Upper lobe of left lung (tissue), 6 donors: ENCODE measurements at regions not wholly inside any gene's neighbourhood (a gene's known extent, or its start where the extent isn't known, plus 50 kb on each side); places are given as distances from the start of the nearest gene placed in this dataset.

ENCODE experiments used
- ATAC-seq, 2 donors: fragments of 200-7000 bp; cut with Tn5 transposase; one replicate each; pipeline ENCODE4 v1.9.1; 2022; ENCODE audit warnings: mild to moderate bottlenecking in 2 of 2, moderate library complexity in 2 of 2; ENCODE audit not compliant: low FRiP score in 2 of 2
- DNase-seq, 2 donors: peaks; one replicate each; pipeline ENCODE4 v3.0.0-alpha.2; 2019 to 2020
- H3K27ac ChIP-seq, 4 donors: fragments of 200-600 bp; sonication (generic); one replicate each; pipeline ENCODE4 v1.5.1; 2016 to 2019
- H3K27me3 ChIP-seq, 4 donors: fragments of 200-600 bp; sonication (generic); one replicate each; pipeline ENCODE4 v1.5.1; 2017 to 2019
- H3K36me3 ChIP-seq, 4 donors: fragments of 200-600 bp; sonication (generic); one replicate each; pipeline ENCODE4 v1.5.1; 2016 to 2019
- H3K4me1 ChIP-seq, 4 donors: fragments of 200-600 bp; sonication (generic); one replicate each; pipeline ENCODE4 v1.5.1; 2018 to 2019
- H3K4me3 ChIP-seq, 4 donors: fragments of 200-600 bp; sonication (generic); one replicate each; pipeline ENCODE4 v1.5.1; 2017 to 2019; ENCODE audit warnings: mild to moderate bottlenecking in 2 of 4, moderate library complexity in 1 of 4
- H3K9me3 ChIP-seq, 4 donors: fragments of 200-600 bp; sonication (generic); one replicate each; pipeline ENCODE4 v1.5.1; 2018 to 2019
- EP300 ChIP-seq, 4 donors: sonication (generic); formaldehyde crosslinking; IDR thresholded peaks; one replicate each; pipeline ENCODE4 v1.5.1; 2017; ENCODE audit warnings: antibody characterized with exemption in 4 of 4, control low read depth in 2 of 4
- POLR2A ChIP-seq, 4 donors: fragments of 450-650 bp; IDR thresholded peaks; one replicate each; pipeline ENCODE4 v1.5.1; 2016 to 2017; ENCODE audit warnings: antibody characterized with exemption in 4 of 4, mild to moderate bottlenecking in 2 of 4
- POLR2AphosphoS5 ChIP-seq, 2 donors: sonication (generic); formaldehyde crosslinking; IDR thresholded peaks; one replicate each; pipeline ENCODE4 v1.5.1; 2017; ENCODE audit warnings: antibody characterized with exemption in 2 of 2
- WGBS, 2 donors: methylation state at CpG; one replicate each; pipeline ENCODE4 v1.1.5; 2017 to 2018; 5-methylcytosine and 5-hydroxymethylcytosine counted together
- TF ChIP-seq, protein P1 (sequence below), 6 experiments: fragments of 450-650 bp in 4 of 6; fragments of 200-600 bp in 2 of 6; sonication (generic) in 2 of 6; IDR thresholded peaks; one replicate each; pipeline ENCODE4 v1.5.1; 2016 to 2019; ENCODE audit warnings: antibody characterized with exemption in 6 of 6
- donor health status: DM: no; HTN: no; CAD: no; lungs with moderate emphysema.
- donor health status: DM: no; HTN: yes; CAD: no; lungs with severe emphysema.

DNA sequence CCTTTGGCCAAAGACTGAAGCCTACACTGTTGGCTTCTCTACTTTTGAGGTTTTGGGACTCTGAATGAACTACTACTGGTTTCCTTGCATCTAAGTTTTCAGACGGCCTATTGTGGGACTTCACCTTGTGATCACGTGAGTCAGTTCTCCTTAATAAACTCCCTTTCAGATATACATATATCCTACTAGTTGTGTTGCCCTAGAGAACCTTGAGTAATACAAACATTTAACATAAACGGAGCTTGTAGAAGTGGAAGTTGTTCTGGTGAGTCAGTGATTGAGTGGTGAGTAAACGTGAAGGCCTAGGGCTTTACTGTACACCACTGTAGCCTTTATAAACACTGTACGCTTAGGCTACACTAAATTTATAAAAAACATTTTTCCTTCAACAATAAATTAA is 107.2 kb upstream of the CDH2 start:
- WGBS, 2 donors = 56 to 61% methylated on average over 5 of the region's 5 CpGs
- Histone ChIP-seq H3K4me1 (no peaks in the 10 kb centered on the region), H3K27ac (no peak overlapping the region), H3K9me3 (no peaks in the 10 kb centered on the region), H3K4me3 (no peak overlapping the region), H3K36me3 (no peaks in the 10 kb centered on the region), H3K27me3 (no peaks in the 10 kb centered on the region)
- ATAC-seq (no peak), DNase-seq (no peak)
- TF ChIP-seq, protein P1, sequence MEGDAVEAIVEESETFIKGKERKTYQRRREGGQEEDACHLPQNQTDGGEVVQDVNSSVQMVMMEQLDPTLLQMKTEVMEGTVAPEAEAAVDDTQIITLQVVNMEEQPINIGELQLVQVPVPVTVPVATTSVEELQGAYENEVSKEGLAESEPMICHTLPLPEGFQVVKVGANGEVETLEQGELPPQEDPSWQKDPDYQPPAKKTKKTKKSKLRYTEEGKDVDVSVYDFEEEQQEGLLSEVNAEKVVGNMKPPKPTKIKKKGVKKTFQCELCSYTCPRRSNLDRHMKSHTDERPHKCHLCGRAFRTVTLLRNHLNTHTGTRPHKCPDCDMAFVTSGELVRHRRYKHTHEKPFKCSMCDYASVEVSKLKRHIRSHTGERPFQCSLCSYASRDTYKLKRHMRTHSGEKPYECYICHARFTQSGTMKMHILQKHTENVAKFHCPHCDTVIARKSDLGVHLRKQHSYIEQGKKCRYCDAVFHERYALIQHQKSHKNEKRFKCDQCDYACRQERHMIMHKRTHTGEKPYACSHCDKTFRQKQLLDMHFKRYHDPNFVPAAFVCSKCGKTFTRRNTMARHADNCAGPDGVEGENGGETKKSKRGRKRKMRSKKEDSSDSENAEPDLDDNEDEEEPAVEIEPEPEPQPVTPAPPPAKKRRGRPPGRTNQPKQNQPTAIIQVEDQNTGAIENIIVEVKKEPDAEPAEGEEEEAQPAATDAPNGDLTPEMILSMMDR (IDR thresholded peaks at IDR 0.05) = no peak
- TF ChIP-seq POLR2A (IDR thresholded peaks at IDR 0.05) (no peak), EP300 (IDR thresholded peaks at IDR 0.05) (no peak), POLR2AphosphoS5 (IDR thresholded peaks at IDR 0.05) (no peak)

DNA sequence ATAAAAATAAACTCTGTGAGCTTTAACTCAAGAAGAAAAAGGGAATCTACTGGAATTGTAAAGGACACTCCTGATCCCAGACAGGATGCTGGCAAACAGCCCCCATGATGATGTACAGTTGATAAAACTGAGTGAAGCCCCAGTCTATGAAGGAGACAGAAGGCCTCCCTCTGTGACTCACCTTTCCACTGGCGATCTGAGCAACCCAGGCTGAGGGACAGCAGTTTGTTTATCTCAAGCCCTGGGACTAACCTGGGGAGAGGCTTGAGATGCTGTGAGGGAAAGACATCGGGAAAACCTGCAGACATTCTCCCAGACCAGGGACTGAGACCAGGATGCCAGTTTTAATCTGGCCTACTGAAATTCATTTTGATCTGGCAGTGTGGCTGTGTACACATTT is 104.5 kb upstream of the CDH2 start:
- no peaks in the 10 kb centered on the region for H3K27me3 ChIP-seq
- TF ChIP-seq, protein P1 (IDR thresholded peaks at IDR 0.05) = no peak
- TF ChIP-seq EP300 (IDR thresholded peaks at IDR 0.05) = no peak
- ATAC-seq (peak in 1 of 2 donors; percentile 30), DNase-seq (no peak)
- H3K4me1 ChIP-seq = no peaks in the 10 kb centered on the region
- H3K27ac ChIP-seq = no peak overlapping the region
- no peaks in the 10 kb centered on the region for H3K9me3 ChIP-seq
- 52 to 100% methylated on average over 1 to 2 of the region's 2 CpGs for WGBS, 2 donors
- no peak overlapping the region for H3K4me3 ChIP-seq
- no peaks in the 10 kb centered on the region for H3K36me3 ChIP-seq

DNA sequence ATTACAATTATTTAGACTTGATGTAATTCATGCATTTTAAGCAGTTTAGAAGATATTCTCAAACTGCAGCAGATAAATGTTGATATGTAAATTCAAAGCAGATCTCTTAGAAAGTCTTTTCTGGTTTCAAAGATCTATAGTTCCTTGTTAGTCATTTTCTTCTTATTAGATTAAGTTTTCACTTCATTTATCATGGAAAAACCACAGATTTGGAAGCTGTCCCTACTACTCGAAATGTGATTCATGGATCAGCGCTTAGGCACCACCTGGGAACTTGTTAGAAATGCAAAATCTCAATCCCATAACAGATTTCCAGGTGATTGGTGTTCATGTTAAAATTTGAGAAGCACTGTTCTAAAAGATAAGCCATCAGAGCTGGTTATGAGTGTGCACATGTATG is 92.8 kb upstream of the CDH2 start:
- H3K36me3 ChIP-seq = no peaks in the 10 kb centered on the region
- H3K27me3 ChIP-seq = no peaks in the 10 kb centered on the region
- DNase-seq = no peak
- no peak for ATAC-seq
- H3K4me1 ChIP-seq = no peaks in the 10 kb centered on the region
- 67 to 92% methylated on average over 2 of the region's 2 CpGs for WGBS, 2 donors
- no peak for TF ChIP-seq POLR2AphosphoS5 (IDR thresholded peaks at IDR 0.05)
- TF ChIP-seq, protein P1 (IDR thresholded peaks at IDR 0.05) = no peak
- H3K9me3 ChIP-seq = no peaks in the 10 kb centered on the region
- H3K4me3 ChIP-seq = no peak overlapping the region
- no peak overlapping the region for H3K27ac ChIP-seq

DNA sequence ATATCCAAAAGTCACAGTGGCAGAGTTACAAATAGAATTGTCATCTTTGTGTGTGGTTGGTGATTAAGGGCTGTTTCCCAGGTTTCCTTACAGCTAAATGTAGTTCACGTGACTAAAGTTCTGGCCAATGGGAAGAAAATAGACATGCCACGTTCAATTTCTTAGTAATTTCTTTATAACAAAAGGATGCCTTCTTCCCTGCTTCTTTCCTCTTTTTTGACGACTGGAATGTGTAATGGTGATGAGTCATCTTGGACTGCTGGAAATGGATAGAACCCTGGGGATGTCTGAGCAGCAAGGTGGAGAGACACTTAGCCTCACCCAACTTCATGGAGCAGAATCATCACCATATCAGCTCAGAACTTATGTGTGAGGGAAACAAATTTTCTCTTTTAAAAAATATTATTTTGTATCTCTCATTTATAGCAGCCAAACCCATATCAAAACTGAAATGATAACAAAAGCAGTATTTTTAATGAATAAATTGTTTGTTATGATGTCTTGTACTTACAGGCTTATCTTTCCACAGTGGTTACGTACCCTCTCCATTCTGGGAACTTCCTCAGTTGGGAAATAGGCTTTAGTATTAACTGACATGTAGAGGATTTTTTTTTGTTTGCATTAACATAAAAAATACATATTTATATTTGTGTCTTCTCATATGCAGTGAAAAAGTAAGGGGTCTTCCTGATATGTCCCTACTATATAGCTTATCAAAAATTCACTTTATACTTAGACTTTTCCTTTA is 91.1 kb upstream of the CDH2 start:
- Histone ChIP-seq H3K27ac (no peak overlapping the region), H3K27me3 (no peaks in the 10 kb centered on the region), H3K4me3 (no peak overlapping the region), H3K36me3 (no peaks in the 10 kb centered on the region), H3K9me3 (no peaks in the 10 kb centered on the region), H3K4me1 (no peaks in the 10 kb centered on the region)
- no peak for DNase-seq
- TF ChIP-seq, protein P1 (IDR thresholded peaks at IDR 0.05) = no peak
- TF ChIP-seq POLR2AphosphoS5 (IDR thresholded peaks at IDR 0.05) = no peak
- TF ChIP-seq EP300 (IDR thresholded peaks at IDR 0.05) = no peak
- no peak for TF ChIP-seq POLR2A (IDR thresholded peaks at IDR 0.05)
- ATAC-seq = no peak
- 59 to 65% methylated on average over 4 of the region's 4 CpGs for WGBS, 2 donors

DNA sequence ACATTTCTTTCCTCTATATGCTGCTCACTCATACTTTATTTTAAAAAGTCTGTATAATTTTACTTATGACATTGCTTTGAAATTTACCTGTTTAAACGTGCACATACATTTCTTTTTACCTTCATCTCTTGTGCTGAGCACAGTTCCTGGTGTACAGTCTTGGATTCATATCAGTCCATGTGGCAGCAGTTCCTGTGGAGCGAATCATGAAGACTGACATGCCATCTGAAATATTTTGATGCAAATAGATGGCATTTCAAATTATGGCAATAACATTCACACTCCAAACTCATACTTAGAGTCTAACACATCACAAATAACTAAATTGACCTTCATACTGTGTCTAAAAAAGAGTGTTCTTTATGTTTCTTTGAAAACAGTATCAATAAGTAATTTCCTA is 90.3 kb upstream of the CDH2 start:
- Histone ChIP-seq H3K27me3 (no peaks in the 10 kb centered on the region), H3K27ac (no peak overlapping the region), H3K9me3 (no peaks in the 10 kb centered on the region), H3K36me3 (no peaks in the 10 kb centered on the region), H3K4me3 (no peak overlapping the region), H3K4me1 (no peaks in the 10 kb centered on the region)
- DNase-seq (no peak), ATAC-seq (no peak)
- TF ChIP-seq POLR2A (IDR thresholded peaks at IDR 0.05) (no peak), EP300 (IDR thresholded peaks at IDR 0.05) (no peak), POLR2AphosphoS5 (IDR thresholded peaks at IDR 0.05) (no peak)
- TF ChIP-seq, protein P1 (IDR thresholded peaks at IDR 0.05) = no peak
- WGBS, 2 donors = 60 to 68% methylated on average over 2 of the region's 2 CpGs
